Mucosa of descending colon (tissue), 3 donors: ENCODE measurements at regions not wholly inside any gene's neighbourhood (a gene's known extent, or its start where the extent isn't known, plus 50 kb on each side); places are given as distances from the start of the nearest gene placed in this dataset.

Experiments used
- ATAC-seq: fragments of 200-7000 bp; cut with Tn5 transposase; one replicate; pipeline ENCODE4 v1.9.1; 2020; ENCODE audit warnings: mild to moderate bottlenecking, moderate library complexity
- DNase-seq, 3 donors: peaks; one replicate each; pipeline ENCODE4 v3.0.0-alpha.2; 2020
- H3K36me3 ChIP-seq: fragments of 200-600 bp; one replicate; pipeline ENCODE4 v1.8.0; 2021; ENCODE audit warnings: low read depth, mild to moderate bottlenecking
- H3K4me1 ChIP-seq: fragments of 200-600 bp; one replicate; pipeline ENCODE4 v1.8.0; 2021; ENCODE audit warnings: low read depth, mild to moderate bottlenecking
- H3K4me3 ChIP-seq: fragments of 200-600 bp; one replicate; pipeline ENCODE4 v1.8.0; 2021; ENCODE audit warnings: mild to moderate bottlenecking
- H3K9me3 ChIP-seq: fragments of 200-600 bp; one replicate; pipeline ENCODE4 v1.8.0; 2021; ENCODE audit warnings: mild to moderate bottlenecking
- CTCF ChIP-seq: fragments of 200-600 bp; IDR thresholded peaks from one replicate; pipeline ENCODE4 v1.8.0; 2022; ENCODE audit warnings: antibody characterized with exemption, mild to moderate bottlenecking
- intact Hi-C, 2 donors: fragments of 100-400 bp; cut with DNase I in 1 of 2; cut with micrococcal nuclease in 1 of 2; formaldehyde crosslinking; loops; one replicate each; pipeline versions ENCODE4 v1.11.0 to v1.11.1; 2022; cut with DNase I, micrococcal nuclease
- donor health status: DM: no; HTN: no; CAD: no; lungs with moderate emphysema.
- donor health status: DM: no; HTN: no; CAD: no.
- donor health status: DM: no; HTN: yes; CAD: no.

- H3K9me3 ChIP-seq: no peaks in the 10 kb centered on the region
- ATAC-seq: no peak
- no peak overlapping the region for H3K4me3 ChIP-seq
- DNase-seq: no peak
- intact Hi-C loops: no loop called here
- no peaks in the 10 kb centered on the region for H3K36me3 ChIP-seq
- H3K4me1 ChIP-seq: no peaks in the 10 kb centered on the region
- no peak for TF ChIP-seq CTCF
These were observed 349.1 kb downstream of the AMY1C start for GRCh38 chr1:104098837-104099236.

- H3K4me1 ChIP-seq: no peaks in the 10 kb centered on the region
- H3K4me3 ChIP-seq: no peak overlapping the region
- H3K9me3 ChIP-seq: no peaks in the 10 kb centered on the region
- intact Hi-C loops: no loop called here
- ATAC-seq (no peak), DNase-seq (no peak)
- TF ChIP-seq CTCF: no peak
- no peaks in the 10 kb centered on the region for H3K36me3 ChIP-seq
These were observed 350.4 kb downstream of the AMY1C start for GRCh38 chr1:104100115-104100514.

- intact Hi-C loops: no loop called here
- H3K4me1 ChIP-seq: no peaks in the 10 kb centered on the region
- TF ChIP-seq CTCF: no peak
- H3K4me3 ChIP-seq: no peak overlapping the region
- DNase-seq (no peak), ATAC-seq (no peak)
- H3K9me3 ChIP-seq: no peaks in the 10 kb centered on the region
- no peaks in the 10 kb centered on the region for H3K36me3 ChIP-seq
These were observed 355.8 kb downstream of the AMY1C start for GRCh38 chr1:104105465-104105864.

- no peaks in the 10 kb centered on the region for H3K9me3 ChIP-seq
- H3K36me3 ChIP-seq: no peaks in the 10 kb centered on the region
- intact Hi-C loops: no loop called here
- H3K4me3 ChIP-seq: no peak overlapping the region
- no peaks in the 10 kb centered on the region for H3K4me1 ChIP-seq
- TF ChIP-seq CTCF: no peak
- no peak for DNase-seq
- ATAC-seq: no peak
These were observed 370.8 kb downstream of the AMY1C start for GRCh38 chr1:104120525-104120924.

- Histone ChIP-seq H3K4me3 (no peak overlapping the region), H3K4me1 (no peaks in the 10 kb centered on the region), H3K36me3 (no peaks in the 10 kb centered on the region), H3K9me3 (no peaks in the 10 kb centered on the region)
- intact Hi-C loops: no loop called here
- DNase-seq: no peak
- no peak for ATAC-seq
- TF ChIP-seq CTCF: no peak
These were observed 371.6 kb downstream of the AMY1C start for GRCh38 chr1:104121271-104121670.

GRCh38 chr1:104125266-104125665, 375.6 kb downstream of the AMY1C start:
- no peak for ATAC-seq
- Histone ChIP-seq H3K9me3 (no peaks in the 10 kb centered on the region), H3K4me3 (no peak overlapping the region), H3K4me1 (no peaks in the 10 kb centered on the region), H3K36me3 (no peaks in the 10 kb centered on the region)
- TF ChIP-seq CTCF: no peak
- intact Hi-C loops: no loop called here
- DNase-seq: no peak
